BE2C (cell line): ENCODE measurements at regions not wholly inside any gene's neighbourhood (a gene's known extent, or its start where the extent isn't known, plus 50 kb on each side); places are given as distances from the start of the nearest gene placed in this dataset.

Source experiments
- DNase-seq: peaks from one replicate; pipeline ENCODE4 v3.0.0-alpha.2; 2020
- H3K27me3 ChIP-seq: fragments of 250-450 bp; sonication (Bioruptor Pico); 2 replicates; pipeline ENCODE4 v1.5.1; 2020; ENCODE audit warnings: mild to moderate bottlenecking
- H3K36me3 ChIP-seq: fragments of 250-450 bp; sonication (Bioruptor Pico); 2 replicates; pipeline ENCODE4 v1.5.1; 2020; ENCODE audit warnings: mild to moderate bottlenecking
- H3K4me1 ChIP-seq: fragments of 250-450 bp; sonication (Bioruptor Pico); 2 replicates; pipeline ENCODE4 v1.5.1; 2020
- H3K4me3 ChIP-seq: 2 replicates; pipeline ENCODE4 v1.5.1; 2011; ENCODE audit warnings: low read depth, low read length
- H3K9me3 ChIP-seq: fragments of 250-450 bp; sonication (Bioruptor Pico); 2 replicates; pipeline ENCODE4 v1.5.1; 2020
- TF ChIP-seq, protein P1 (sequence below): IDR thresholded peaks from 2 replicates; pipeline ENCODE4 v1.5.1; 2012; ENCODE audit warnings: mild to moderate bottlenecking, low read depth, low read length

DNA sequence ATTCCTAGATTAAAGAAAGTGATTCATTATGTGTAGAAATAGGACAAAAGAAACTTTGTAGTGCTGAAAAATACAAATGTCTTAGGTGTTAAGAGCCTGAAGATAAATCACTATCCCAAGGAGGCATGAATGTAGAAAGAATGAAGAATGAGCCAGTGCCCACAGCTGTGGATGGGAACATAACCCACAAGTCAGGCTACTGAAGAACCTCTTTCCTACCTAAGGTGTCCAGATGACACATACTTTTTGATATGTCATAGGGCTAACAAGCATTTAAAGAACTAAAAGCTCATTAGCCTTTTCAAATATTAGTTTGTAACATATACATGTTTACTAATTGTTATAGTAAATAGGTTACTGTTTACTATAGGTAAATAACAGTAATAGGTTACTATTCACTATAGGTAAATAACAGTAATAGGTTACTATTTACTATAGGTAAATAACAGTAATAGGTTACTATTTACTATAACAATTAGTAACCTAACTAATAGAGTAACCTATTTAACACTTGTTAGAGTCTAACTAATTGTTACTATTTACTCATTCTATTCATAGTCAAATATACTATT, 275.0 kb upstream of the KYNU start:
- TF ChIP-seq, protein P1, sequence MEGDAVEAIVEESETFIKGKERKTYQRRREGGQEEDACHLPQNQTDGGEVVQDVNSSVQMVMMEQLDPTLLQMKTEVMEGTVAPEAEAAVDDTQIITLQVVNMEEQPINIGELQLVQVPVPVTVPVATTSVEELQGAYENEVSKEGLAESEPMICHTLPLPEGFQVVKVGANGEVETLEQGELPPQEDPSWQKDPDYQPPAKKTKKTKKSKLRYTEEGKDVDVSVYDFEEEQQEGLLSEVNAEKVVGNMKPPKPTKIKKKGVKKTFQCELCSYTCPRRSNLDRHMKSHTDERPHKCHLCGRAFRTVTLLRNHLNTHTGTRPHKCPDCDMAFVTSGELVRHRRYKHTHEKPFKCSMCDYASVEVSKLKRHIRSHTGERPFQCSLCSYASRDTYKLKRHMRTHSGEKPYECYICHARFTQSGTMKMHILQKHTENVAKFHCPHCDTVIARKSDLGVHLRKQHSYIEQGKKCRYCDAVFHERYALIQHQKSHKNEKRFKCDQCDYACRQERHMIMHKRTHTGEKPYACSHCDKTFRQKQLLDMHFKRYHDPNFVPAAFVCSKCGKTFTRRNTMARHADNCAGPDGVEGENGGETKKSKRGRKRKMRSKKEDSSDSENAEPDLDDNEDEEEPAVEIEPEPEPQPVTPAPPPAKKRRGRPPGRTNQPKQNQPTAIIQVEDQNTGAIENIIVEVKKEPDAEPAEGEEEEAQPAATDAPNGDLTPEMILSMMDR = no peak

DNA sequence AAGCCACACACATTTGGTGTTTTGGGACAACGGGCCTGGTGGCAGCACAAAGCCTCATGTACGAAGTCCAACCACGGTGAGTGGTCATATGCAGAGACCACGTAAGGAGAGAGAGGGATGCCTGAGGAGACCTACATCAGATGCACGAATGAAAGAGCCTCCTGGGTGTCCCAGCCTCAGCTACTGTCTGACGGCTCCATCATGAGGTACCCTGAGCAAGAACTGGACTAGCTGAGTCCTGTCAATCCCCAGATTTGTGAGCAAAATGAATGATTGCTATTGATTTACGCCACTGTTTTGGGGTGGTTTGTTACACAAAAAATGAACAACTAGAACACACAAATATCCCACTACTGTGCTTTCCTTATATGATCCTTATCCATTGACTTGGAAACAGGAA, 275.7 kb upstream of the KYNU start:
- H3K4me1 ChIP-seq = no peaks in the 10 kb centered on the region
- TF ChIP-seq, protein P1 = peak; percentile 14; the same call in 1 of the 2 replicates
- no peaks in the 10 kb centered on the region for H3K9me3 ChIP-seq
- no peak for DNase-seq
- H3K27me3 ChIP-seq = no peaks in the 10 kb centered on the region
- H3K4me3 ChIP-seq = no peak overlapping the region
- H3K36me3 ChIP-seq = no peaks in the 10 kb centered on the region

More for the DNA sequence above, 275.0 kb upstream of the KYNU start:
- H3K36me3 ChIP-seq = no peaks in the 10 kb centered on the region
- no peak for DNase-seq
- H3K9me3 ChIP-seq = no peaks in the 10 kb centered on the region
- no peaks in the 10 kb centered on the region for H3K4me1 ChIP-seq
- H3K4me3 ChIP-seq = no peak overlapping the region
- no peaks in the 10 kb centered on the region for H3K27me3 ChIP-seq

DNA sequence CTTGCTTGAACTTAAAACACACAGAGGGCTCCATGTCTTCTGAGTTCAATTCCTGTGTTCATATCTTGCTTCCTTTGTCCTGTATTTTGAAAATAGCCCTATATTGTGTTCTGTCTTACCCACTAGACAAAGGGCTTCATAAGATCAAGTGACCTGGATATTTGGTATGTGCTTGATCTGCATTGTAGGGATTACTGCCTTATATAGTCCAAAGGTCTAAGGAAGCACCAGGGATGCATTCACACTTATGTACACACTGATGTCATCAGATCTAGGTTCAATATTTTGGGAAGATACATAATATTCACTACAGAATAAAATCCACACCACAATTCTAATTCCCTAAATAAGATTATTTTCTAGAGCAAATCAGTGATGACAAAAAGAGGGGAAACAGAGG, 278.0 kb upstream of the KYNU start:
- TF ChIP-seq, protein P1 = no peak
- Histone ChIP-seq H3K4me1 (no peaks in the 10 kb centered on the region), H3K36me3 (no peaks in the 10 kb centered on the region), H3K4me3 (no peak overlapping the region), H3K27me3 (no peaks in the 10 kb centered on the region), H3K9me3 (no peaks in the 10 kb centered on the region)
- DNase-seq = no peak

DNA sequence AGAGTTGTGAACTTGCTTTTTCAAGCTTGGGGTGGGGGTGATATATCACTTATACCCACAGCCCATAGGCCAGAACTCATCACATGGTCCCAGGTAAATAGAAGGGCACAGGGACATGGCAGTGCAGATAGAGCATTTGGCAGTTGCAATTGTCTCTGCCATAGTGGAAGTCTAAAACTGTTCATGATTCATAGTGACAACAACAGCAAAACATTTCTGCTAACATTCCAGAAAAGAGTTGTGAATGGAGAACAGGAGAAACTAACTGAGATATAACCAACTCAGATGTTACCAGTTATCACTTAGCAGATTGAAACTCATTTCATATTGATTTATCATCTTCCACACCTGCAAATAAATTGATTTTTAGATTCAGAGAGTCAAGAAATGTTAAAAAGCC, 278.6 kb upstream of the KYNU start:
- TF ChIP-seq, protein P1 = no peak
- Histone ChIP-seq H3K27me3 (no peaks in the 10 kb centered on the region), H3K4me1 (no peaks in the 10 kb centered on the region), H3K36me3 (no peaks in the 10 kb centered on the region), H3K9me3 (no peaks in the 10 kb centered on the region), H3K4me3 (no peak overlapping the region)
- DNase-seq = no peak

DNA sequence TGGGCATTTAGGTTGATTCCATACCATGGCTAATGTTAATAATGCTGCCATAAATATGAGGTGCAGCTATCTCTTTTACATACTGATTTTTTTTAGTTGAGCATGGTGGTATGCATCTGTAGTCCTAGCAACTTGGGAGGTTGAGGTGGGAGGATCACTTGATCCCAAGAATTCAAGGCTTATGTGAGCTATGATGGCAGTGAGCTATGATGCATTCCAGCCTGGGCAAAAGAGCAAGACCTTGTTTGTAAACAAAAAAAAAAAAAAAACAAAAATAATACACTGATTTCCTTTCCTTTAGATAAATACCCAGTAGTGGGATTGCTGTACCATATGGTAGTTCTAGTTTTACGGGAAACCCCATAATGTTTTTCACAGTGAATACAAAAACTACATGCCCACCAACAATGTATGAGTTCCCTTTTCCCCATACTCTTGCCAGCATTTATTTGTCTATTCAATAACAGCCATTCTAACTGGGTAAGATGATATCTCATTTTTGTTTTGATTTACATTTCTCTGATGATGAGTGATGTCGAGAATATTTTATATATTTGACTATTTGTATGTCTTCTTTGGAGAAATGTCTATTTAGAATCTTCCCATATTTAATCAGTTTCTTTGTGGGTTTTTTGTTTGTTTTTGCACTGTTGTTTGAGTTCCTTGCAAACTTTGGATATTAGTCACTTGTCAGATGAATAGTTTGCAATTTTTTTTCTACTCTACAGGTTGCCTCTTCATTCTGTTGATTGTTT, 281.0 kb upstream of the KYNU start:
- Histone ChIP-seq H3K27me3 (no peaks in the 10 kb centered on the region), H3K9me3 (no peaks in the 10 kb centered on the region), H3K4me1 (no peaks in the 10 kb centered on the region), H3K36me3 (no peaks in the 10 kb centered on the region), H3K4me3 (no peak overlapping the region)
- no peak for DNase-seq
- TF ChIP-seq, protein P1 = no peak

DNA sequence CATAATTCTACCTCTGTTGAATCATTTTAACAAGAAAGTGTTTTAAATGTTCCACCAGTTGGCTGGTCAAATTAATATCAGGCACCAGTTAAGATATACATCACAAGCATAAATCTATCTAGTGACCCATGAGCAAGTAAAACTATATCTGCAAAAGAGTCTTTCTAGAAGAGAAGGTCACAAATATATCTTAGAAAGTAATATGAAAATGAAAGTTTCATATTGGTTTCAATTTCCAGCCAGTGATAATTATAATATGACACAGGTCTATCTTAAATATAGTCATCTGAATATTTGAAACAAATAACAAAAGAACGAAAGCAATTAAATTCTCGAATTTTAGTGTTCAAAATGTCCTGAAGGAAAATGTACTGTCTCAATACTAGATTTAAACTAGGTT, 282.5 kb upstream of the KYNU start:
- no peaks in the 10 kb centered on the region for H3K9me3 ChIP-seq
- DNase-seq = no peak
- no peak overlapping the region for H3K4me3 ChIP-seq
- TF ChIP-seq, protein P1 = no peak
- no peaks in the 10 kb centered on the region for H3K27me3 ChIP-seq
- H3K36me3 ChIP-seq = no peaks in the 10 kb centered on the region
- H3K4me1 ChIP-seq = no peaks in the 10 kb centered on the region
